ENCODE measurements at regions not wholly inside any gene's neighbourhood (a gene's known extent, or its start where the extent isn't known, plus 50 kb on each side); places are given as distances from the start of the nearest gene placed in this dataset.

DNA sequence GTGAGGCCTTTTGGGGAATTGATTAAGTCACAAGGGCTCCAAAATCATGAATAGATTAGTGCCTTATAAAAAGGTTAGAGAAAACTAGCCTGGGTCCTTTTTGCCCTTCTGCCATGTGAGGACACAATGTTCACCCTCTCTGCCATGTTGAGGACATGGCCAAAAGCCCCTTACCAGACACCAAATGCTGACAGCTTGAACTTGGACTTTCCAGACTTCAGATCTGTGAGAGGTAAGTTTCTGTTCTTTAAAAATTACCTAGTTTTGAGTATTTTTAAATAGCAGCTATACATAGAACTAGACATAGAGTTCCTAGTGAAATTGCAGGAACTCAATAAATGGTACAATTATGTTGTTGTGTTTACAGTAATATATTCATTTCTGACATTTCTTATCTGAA lies 1214.4 kb downstream of the ADGRL3 start:
- no peak for DNase-seq

- no peak for DNase-seq
These were observed 1210.4 kb downstream of the ADGRL3 start for GRCh38 chr4:62410371-62411003.

DNA sequence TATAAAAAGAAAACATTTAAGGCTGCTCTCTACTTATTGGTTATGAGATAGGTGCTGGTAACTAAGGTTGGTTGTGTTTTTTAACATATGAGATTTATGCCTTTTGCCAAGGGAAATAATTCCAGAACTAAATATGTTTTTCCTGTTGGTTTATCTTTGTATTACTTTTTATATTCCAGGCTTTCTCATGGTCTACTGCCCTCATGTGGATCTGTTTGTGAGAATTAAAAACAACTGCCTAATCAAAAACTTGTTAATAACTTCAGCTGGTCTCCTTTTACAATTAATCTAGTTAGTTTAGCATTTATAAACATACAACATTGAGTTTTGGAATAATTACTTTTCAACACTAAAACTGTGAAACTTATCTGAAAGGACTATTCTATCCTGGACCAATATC lies 1208.3 kb downstream of the ADGRL3 start:
- no peak for DNase-seq

DNA sequence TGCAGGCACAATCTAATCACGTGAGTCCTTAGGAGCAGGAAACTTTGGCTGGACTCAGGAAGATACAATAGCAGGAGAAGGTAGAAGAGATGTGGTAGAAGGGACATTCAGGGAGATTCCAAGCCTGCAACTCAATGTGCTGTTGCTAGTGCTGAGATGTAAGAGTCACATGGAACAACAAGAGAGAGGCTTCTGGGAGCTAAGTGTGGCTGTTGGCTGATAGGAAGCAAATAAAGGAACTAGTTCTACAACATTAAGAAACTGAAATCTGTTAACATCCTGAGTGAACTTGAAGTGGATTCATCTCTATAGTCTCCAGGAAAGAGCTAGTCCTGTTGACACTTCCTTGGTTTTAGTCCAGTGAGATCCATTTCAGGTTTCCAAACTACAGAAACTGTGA lies 1207.4 kb downstream of the ADGRL3 start:
- no peak for DNase-seq

GRCh38 chr4:62402088-62402806 lies 1202.1 kb downstream of the ADGRL3 start:
- no peak for DNase-seq

GRCh38 chr4:62399242-62399641 lies 1199.1 kb downstream of the ADGRL3 start:
- DNase-seq = no peak

GRCh38 chr4:62398318-62398717 lies 1198.2 kb downstream of the ADGRL3 start:
- no peak for DNase-seq

DNA sequence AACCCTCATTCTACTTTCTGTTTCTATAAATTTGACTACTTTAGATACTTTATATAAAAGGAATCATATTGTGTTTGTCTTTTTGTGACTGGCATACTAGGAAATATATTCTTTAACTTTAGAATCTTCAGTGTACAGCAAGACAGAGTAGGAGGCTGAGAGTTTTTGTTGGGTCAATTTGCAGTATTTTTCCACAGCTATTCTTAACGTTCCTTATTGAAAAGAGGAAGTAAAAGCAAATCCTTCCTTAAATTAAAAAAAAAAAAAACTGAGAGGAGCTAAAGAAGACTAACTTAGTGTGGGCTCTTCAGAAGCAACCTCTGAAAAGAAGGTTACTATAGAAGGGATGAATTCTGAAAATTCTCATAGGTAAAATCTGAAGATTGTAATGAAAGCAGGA lies 1194.6 kb downstream of the ADGRL3 start:
- no peak for DNase-seq

GRCh38 chr4:62387808-62388207 lies 1187.7 kb downstream of the ADGRL3 start:
- DNase-seq = no peak

DNA sequence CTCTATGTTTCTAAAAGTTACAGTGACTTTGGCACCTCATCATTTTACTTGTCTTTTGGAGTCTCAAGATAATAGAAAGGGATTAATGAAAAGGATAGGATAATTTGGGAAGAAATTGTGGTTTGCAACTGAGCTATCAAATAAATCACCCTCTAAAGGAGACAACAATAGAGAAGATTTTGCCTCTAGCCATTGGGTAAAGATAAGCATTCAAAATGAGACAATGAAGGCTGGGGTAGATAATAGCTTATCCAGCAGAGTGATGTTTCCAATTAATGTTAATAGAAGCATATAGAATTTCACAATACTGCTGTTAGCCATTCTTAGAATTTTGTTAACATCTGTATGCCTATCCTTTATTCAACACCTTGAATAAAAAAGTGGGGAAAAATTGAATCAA lies 1177.6 kb downstream of the ADGRL3 start:
- DNase-seq = no peak

DNA sequence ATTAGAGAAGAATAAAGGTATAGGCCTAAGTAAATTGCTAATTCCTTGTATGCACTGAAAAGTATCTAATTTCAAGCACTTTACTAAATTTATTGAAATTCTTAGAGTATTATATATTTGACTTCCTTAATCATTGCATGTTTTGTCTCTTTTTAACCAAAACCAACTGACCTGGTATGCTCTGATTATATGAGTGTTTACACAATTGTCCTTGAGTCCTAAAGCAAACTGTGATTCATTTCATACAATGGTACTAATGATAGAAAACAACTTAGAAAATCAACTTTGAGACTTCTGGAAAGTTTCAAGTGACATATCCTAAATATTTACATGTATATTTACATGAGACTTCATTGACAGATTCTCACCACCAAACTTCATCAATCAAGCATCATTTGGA lies 1177.1 kb downstream of the ADGRL3 start:
- DNase-seq = no peak

DNA sequence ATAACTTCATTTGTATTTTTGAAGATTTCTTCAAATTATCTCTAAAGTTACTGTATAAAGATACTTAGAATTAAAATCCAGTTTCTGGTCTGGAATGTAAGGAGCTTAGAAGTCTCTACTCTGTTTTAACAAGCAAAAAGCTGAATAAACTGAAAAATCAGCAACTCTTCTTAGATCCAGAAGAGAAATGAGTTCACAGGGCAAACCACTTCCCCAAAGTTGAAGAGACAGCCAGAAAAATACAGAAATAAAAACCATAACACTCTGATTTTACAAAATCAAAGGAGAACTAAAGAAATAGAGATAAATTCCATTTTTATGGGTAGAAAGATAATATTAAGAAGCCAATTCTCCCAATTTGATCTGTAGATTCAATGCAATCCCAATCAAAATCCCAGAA lies 1166.8 kb downstream of the ADGRL3 start:
- DNase-seq = no peak

GRCh38 chr4:62360156-62360545 lies 1160.0 kb downstream of the ADGRL3 start:
- DNase-seq = no peak

GRCh38 chr4:62359441-62360155 lies 1159.5 kb downstream of the ADGRL3 start:
- no peak for DNase-seq

DNA sequence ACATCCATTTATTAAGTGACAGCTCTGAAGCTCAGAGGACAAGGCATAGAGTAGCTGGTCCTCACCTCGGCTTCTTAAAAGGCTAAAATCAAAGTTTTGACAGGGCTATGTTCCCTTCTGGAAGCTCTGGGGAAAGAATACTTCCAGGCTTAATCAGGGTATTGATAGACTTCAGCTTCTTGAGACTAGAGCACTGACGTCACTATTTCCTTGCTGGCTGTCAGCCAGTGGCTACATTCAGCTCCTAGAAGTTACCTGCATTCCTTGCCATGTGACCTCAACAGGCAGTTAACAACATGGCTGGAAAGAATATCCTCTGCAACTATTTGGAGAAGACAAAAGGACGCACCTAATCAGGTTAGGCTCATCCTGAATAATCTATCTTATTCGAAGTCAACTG lies 1144.8 kb downstream of the ADGRL3 start:
- DNase-seq = no peak

GRCh38 chr4:62344474-62344873 lies 1144.3 kb downstream of the ADGRL3 start:
- no peak for DNase-seq

- DNase-seq = no peak
These were observed 1142.2 kb downstream of the ADGRL3 start for GRCh38 chr4:62342346-62342745.

DNA sequence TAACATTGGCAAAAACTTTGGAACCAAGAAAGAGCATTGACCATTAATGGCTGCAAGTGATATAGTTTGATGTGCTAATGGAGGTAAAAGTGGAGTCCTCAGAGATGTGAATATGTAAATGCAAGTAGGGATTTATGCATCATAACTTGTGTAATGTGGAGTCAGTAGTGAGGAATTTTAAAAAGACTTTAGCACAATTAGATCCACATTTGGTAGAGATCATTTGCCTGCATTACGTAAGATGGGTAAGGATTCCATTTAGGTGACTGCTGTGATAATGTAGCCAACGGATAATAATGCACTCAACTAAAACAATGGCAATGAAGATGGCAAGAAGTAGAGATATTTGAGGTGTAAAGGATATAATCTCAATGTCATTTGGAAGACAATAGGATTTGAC lies 1128.4 kb downstream of the ADGRL3 start:
- DNase-seq = no peak

DNA sequence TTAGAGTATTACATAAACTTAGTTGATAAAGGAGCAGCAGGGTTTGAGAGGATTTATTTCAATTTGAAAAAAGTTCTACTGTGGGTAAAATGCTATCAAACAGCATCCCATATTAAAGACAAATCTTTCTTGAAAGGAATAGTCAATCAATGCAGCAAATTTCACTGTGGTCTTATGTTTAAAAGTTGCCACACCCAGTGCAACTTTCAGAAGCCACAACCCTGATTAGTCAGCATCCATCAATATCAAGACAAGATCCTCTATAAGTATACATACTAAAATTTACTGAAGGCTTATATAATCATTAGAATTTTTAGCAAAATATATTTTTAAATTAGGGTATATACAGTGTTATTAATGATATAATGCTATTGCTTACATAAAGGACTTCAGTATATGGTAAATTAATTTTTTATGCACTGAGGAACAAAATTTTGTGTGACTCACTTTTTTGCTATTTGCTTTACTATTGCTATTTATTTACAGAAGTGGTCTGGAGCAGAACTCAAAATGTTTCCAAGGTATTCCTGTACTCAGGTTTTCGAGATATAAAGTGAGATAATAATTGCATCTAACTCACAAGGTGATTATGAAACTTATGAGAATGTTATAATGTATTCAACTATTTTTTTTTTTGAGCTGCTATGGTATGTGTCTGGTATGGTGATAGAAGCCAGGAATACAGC lies 1127.6 kb downstream of the ADGRL3 start:
- DNase-seq = no peak

GRCh38 chr4:62324215-62324614 lies 1124.1 kb downstream of the ADGRL3 start:
- no peak for DNase-seq

DNA sequence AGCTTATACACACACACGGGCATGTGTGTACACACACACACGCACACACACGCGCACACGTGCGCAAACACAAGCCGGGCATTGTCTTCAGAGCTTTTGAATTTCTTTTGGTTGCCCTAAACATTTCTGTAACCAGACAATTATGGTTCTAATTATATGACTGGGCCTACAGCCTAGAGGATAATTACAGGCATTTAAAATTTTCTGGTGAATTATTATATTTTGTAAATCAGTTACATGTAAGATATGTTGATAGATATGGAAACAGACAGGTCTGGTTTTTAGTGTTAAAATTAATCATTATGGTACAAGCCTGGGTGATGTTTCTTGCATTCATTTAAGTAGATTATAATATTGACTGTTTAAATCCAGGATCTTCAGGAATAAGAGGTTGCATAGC lies 1120.5 kb downstream of the ADGRL3 start:
- DNase-seq = no peak

DNA sequence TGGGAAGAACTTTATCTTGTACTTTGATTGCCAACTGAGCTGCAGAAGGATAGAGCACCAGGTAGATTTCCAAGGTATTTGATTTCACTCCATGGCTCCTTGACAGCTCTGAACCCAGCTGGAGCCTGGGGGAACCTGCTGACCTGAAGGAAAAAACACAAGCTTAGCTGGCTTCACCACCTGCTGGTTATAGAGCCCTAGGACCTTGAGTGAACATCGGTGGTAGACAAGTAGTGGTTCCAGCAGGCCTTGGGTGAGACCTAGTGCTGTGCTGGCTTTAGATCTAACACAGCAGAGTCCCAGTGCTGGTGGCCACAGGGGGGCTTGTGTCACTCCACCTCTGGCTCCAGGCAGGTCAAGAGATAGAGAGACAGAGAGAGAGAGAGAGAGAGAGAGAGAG lies 1102.6 kb downstream of the ADGRL3 start:
- DNase-seq = no peak

DNA sequence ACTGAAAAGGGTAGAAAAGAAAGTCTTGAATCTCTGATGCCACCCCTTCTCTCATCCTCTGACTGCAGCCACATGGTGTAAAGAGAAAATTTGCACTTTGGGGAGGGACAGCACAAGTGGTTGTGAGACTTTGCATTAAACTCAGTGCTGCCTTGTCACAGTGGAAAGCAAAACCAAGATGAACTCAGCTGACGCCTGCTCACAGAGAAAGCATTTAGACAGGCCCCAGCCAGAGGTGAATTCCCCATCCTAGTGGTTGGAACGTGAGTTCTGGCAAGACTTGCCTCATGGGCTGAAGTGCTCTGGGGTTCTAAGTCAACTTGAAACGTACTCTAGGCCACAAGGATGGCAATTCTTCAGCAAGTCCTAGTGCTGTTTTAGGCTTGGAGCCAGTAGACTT lies 1101.4 kb downstream of the ADGRL3 start:
- DNase-seq = no peak

- DNase-seq = no peak
These were observed 1093.4 kb downstream of the ADGRL3 start for GRCh38 chr4:62293551-62293950.

All from stimulated activated CD4-positive, alpha-beta T cell treated with anti-CD3 and anti-CD28 coated beads, Interleukin-4, amount 100 ng/mL, for 24 hours (primary cell).